COR-L47 (cell line): ENCODE measurements at regions not wholly inside any gene's neighbourhood (a gene's known extent, or its start where the extent isn't known, plus 50 kb on each side); places are given as distances from the start of the nearest gene placed in this dataset.

Experiments used
- DNase-seq: peaks from one replicate; lab custom pipeline; 2025; lab: John Stamatoyannopoulos, UW

DNA sequence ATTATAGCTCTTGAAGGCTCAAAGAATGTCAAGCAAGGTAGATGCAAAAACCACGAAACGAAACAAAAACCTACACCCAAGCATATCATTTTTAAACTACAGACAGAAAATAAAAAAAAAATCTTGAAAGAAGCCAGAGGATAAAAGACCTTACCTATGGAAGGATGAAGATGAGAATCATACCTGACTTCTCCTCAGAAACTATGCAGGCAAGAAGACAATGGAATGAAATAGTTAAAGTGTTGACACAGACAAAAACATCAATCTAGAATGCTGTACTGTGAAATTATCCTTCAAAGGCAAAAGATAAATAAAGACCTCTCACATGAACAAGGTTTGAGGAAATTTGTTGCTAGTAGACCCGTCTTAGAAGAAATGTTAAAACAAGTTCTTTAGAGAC lies 372.0 kb downstream of the ZIC4 start:
- no peak for DNase-seq

GRCh38 chr3:147030274-147030673 lies 376.1 kb downstream of the ZIC4 start:
- no peak for DNase-seq

DNA sequence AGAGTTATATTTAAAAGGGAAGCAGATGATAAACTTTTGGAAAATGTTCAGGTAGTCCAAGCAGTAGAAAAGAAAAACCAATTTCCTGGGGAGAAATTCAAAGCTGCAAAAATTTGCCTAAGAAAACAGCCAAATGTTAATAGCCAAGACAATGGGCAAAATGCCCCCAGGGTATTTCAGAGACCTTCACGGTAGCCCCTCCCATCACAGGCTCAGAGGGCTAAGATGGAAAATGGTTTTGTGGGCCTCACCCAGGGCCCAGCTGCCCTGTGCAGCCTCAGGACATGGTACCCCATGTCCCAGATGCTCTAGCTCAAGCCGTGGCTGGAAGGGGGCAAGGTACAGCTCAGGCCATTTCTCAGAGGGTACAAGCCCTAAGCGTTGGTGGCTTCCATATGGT lies 391.0 kb downstream of the ZIC4 start:
- no peak for DNase-seq

DNA sequence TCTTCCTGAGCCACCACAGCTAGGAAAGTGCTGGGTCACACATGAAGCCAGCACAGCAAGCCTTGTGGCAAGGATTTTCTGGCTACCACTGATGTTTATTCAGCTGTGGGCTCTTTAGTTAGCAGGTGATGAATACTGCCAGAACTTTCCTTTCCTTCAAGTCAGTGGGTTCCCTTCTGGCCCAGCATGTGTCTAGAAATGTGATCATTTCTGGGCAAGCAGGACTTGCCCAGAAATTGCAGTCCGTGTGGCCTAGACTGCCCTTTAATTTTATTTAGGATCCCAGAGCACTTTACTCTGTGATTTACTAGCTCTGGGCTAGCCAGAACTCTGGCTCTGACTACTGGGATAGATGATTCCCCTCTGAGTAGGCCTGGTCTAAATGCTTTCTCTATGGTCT lies 397.5 kb downstream of the ZIC4 start:
- no peak for DNase-seq

- no peak for DNase-seq
Measured at GRCh38 chr3:147008458-147008857, 397.9 kb downstream of the ZIC4 start.

DNA sequence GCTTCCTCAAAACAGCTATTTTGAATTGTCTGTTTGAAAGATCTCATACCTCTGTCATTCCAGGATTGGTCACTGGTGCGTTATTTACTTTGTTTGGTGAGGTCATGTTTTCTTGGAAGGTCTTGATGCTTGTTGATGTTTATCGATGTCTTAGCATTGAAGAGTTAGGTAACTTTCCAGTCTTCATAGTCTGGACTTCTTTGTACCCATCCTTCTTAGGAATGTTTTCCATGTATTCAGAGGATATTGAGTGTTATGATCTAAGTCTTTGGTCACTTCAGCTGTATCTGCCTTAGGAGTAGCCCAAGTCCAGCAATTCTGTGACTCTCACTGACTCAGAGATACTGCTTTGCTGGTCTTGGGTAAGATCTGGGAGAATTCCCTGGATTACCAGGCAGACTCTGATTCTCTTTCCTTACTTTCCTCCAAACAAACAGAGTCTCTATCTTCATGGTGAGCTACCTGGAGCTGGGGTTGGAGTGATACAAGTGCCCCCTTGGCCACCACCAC lies 398.6 kb downstream of the ZIC4 start:
- no peak for DNase-seq

DNA sequence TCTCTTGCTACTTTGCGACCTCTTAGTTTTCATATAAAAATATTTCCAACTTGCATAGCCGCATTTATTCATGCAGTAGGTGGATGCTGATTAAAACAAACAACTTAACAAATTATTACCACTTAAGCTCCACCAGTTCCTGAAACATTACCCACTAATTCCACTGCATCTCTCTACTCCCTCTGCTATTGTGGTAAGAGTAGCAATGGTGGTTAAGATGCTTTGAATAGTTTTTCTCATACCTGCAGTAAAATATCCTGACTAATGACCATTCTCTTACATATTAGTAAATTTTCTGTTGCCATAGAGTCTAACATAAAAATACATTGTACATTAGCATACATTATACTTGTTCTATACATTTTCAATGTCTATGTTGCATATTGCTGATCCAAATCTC lies 397.6 kb upstream of the PLSCR5 start:
- DNase-seq = no peak

DNA sequence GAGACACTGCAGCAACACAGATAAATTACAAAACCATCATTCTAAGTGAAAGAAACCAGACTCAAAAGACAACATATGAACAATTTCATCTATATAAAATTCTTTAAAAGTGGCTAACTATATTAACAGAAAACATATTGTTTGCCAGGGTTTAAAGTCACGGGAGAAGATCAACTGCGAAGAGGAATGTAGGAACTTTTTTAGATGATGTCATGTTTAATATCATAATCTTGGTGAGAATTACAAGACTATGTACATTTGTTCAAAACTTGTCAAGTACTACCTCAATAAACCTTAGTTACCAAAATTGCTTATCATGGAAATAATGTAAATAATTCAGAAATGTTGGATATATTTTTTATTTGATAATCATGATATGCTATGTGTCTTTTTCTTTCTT lies 395.1 kb upstream of the PLSCR5 start:
- DNase-seq = no peak

DNA sequence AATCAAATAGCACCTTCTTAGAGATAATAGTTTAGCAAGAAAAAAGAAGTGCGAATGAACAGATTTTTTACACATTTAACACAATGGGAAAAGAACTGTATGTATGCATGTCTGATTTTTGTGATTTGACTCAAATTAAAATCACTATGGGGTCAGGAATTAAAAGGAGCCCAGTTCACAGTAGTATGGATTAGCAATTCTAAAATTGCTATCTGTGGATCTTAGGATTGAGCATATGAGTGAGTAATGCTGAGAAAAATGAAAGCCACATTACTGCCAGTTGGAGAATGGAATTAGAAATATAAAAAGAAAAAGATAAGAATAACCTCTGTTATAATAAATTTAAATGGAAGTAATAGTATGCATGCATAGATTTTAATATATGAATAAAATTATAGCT lies 386.8 kb upstream of the PLSCR5 start:
- no peak for DNase-seq

- DNase-seq = no peak
Measured at GRCh38 chr3:146975476-146975875, 370.3 kb upstream of the PLSCR5 start.

DNA sequence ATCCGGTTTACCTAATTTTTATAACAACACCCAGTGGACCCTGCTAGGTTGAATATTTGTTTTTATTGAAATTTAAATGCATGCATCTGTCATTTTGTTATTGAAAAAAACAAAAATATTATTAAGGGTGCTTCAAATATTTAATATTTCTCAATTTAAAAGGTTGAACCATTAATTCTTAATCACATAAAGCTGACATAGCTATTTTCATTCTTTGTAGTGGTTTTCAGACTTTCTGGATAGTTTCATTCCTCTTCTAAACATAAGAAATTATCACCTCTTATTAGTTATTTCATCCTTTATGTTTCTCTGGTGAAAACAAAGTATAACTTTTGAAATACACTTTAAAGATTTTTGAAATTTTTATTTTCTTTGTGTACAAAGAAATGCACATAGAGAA lies 369.9 kb upstream of the PLSCR5 start:
- DNase-seq = no peak

DNA sequence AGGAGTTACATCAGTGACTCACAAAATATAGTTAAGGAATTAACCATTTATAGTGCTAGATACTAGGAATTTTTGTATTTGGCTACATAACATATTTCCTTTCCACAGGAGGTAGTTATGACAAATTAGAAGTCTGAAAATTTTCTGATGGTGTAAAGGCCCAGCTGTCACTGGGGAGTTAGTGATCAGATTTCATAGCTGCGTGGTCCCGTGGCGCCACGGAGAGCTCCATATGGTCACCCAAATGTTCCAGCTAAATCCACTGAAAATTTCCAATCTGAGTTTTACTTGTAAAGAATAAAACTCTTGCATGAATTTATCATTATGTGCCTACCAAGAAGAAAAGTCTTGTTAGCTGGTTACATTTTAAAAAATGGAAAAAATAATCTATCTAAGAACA lies 368.9 kb upstream of the PLSCR5 start:
- no peak for DNase-seq

DNA sequence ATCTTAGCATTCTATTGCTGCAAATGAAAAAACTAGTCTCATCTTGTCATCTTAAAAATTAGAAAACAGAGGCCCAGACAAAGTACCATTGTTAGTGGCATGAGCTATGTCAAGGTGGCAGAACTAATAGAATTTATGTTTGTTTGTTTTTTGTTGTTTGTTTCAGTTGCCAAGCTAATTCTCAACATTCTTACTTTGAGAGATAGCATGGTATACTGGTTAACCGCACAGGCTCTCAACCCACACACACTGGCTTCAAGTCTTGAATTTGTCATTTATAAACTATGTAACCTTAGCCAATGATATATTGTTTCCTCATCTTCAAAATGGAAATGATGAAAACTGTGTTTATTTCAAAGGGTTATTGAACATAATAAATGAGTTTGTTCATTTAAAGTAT lies 367.6 kb upstream of the PLSCR5 start:
- no peak for DNase-seq

GRCh38 chr3:146970236-146970635 lies 365.1 kb upstream of the PLSCR5 start:
- DNase-seq = no peak

- no peak for DNase-seq
Measured at GRCh38 chr3:146969356-146969755, 364.2 kb upstream of the PLSCR5 start.

DNA sequence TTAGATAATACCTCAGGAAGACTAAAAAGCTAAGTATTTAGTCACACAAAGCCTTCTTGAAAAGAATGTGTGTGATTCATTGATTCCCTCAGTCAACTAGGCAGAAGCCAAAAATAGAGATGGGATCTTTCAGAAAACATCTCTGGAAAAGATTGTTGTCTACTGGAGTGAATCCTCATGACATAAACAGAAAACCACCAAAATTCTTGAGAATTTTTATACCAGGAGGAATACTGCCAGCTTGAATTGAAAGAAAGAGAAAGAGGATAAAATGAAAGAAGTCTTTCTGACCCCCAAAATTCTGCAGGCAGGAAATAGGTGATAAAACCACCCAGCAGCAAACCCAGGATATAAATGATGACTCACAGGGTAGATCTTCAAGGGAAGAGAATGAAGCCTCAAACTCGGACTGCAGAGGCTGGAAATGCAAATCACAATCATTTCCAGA lies 363.1 kb upstream of the PLSCR5 start:
- DNase-seq = no peak

DNA sequence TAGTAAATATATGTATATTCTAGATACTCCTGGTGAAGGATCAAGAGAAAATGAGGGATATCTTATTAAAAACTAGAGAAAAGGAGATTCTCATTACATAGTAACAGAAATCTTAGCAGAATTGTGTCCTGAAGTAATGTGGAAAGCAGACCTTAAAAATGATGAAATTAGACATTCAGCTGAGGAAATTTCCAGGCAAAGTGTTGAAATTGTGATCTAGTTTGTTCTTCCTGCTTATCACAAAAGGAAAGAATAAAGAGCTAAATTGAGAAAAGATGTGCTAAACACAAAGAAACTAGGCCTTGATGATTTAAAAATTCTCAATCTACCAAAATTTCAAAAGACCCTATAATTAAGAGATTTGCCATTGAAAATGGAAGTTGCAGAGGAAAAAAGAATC lies 362.6 kb upstream of the PLSCR5 start:
- no peak for DNase-seq

- no peak for DNase-seq
Measured at GRCh38 chr3:146966124-146966523, 361.0 kb upstream of the PLSCR5 start.

GRCh38 chr3:146953511-146953981 lies 348.4 kb upstream of the PLSCR5 start:
- no peak for DNase-seq

- DNase-seq = no peak
Measured at GRCh38 chr3:146948985-146949384, 343.8 kb upstream of the PLSCR5 start.

- DNase-seq = no peak
Measured at GRCh38 chr3:146948186-146948585, 343.0 kb upstream of the PLSCR5 start.

- no peak for DNase-seq
Measured at GRCh38 chr3:146929696-146930095, 324.6 kb upstream of the PLSCR5 start.

DNA sequence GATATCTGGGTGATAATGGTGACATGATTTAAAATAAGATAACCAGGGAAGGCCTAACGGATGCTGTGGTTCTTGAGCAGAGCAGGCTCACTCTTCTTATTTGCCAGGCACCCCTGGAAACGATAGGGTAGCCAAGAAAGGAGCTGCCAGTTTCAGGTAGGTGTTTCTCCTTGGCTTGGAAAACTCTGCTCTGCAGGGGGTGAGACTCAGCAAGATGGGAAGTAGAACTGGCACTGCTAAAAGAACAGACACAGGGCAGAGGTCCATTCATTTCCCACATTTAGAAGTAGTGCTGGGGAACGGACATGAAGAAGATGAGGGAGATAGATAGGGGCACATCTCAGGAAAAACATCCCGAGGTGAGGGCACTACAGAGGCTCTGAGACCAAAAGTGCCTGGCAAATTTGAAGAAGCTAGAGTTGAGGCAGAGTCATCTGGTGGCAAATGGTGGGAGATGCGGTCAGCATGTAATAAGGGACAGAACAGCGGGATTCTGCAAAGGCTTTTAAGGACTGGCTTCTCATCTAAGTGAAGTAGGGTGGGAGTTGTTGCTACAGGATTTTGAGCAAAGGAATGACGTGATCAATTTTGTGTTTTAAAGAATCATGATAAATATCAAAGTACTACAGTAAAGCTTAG lies 323.4 kb upstream of the PLSCR5 start:
- DNase-seq = no peak

- DNase-seq = no peak
Measured at GRCh38 chr3:146921693-146922092, 316.5 kb upstream of the PLSCR5 start.
